ENCODE measurements at regions not wholly inside any gene's neighbourhood (a gene's known extent, or its start where the extent isn't known, plus 50 kb on each side); places are given as distances from the start of the nearest gene placed in this dataset.

DNA sequence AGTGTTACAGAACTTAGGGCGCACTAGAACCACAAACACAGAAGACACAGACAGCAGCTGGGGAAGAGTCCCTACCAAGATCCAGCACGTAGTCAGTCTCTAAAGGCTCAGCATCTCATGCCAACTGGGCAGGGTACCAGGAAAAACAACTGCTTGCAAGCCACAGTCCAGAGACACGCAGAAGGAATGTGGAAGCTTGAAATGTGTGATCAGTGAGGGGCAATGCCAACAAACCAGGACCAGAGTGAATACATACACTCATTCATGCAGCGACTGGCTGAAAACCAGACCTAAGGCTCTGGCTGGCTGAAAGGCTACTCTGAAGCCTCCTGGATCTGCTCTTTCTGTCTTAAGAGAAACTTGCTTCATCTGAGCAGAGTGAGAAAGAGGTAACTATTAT, 1484.8 kb downstream of the EFNB2 start:
- Histone ChIP-seq H3K36me3 (replicated peaks in 1 of 2) (no peaks in the 10 kb centered on the region), H3K27ac (no peak overlapping the region), H3K27me3 (no peaks in the 10 kb centered on the region), H3K4me3 (no peak overlapping the region), H3K9me3 (replicated peaks in 1 of 3) (no peaks in the 10 kb centered on the region), H3K4me1 (replicated peaks in 1 of 2) (no peaks in the 10 kb centered on the region)
- no peak for TF ChIP-seq POLR2A (IDR thresholded peaks at IDR 0.05)
- TF ChIP-seq, protein P1, sequence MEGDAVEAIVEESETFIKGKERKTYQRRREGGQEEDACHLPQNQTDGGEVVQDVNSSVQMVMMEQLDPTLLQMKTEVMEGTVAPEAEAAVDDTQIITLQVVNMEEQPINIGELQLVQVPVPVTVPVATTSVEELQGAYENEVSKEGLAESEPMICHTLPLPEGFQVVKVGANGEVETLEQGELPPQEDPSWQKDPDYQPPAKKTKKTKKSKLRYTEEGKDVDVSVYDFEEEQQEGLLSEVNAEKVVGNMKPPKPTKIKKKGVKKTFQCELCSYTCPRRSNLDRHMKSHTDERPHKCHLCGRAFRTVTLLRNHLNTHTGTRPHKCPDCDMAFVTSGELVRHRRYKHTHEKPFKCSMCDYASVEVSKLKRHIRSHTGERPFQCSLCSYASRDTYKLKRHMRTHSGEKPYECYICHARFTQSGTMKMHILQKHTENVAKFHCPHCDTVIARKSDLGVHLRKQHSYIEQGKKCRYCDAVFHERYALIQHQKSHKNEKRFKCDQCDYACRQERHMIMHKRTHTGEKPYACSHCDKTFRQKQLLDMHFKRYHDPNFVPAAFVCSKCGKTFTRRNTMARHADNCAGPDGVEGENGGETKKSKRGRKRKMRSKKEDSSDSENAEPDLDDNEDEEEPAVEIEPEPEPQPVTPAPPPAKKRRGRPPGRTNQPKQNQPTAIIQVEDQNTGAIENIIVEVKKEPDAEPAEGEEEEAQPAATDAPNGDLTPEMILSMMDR (IDR thresholded peaks at IDR 0.05): no peak
- WGBS, 4 donors: 81 to 85% (median 82%) methylated on average over 4 of the region's 4 CpGs
- intact Hi-C loops (cut with DNase I): no loop called here
- no peak for DNase-seq

DNA sequence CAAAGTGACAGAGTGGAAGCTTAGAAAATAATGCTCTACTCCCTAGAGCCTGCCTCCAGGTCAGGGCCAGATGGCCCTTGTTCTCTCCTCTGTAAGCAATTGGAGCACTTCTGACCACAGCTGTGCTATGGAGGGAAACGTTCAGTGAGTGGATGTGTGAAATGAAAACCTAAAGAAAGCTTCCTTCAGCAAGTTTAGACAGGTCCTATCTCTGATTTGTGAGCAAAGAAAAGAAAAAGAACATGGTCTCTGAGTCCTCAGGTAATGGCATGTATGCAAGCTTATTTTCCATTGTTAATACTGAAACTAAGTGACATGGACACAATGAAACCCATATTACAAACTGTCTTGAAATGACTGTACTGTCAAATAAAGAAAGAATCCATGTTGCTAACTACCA, 1486.8 kb downstream of the EFNB2 start:
- TF ChIP-seq, protein P1 (IDR thresholded peaks at IDR 0.05): no peak
- no peak for TF ChIP-seq POLR2A (IDR thresholded peaks at IDR 0.05)
- 18 to 58% (median 45%) methylated on average over 1 of the region's 1 CpG for WGBS, 4 donors

DNA sequence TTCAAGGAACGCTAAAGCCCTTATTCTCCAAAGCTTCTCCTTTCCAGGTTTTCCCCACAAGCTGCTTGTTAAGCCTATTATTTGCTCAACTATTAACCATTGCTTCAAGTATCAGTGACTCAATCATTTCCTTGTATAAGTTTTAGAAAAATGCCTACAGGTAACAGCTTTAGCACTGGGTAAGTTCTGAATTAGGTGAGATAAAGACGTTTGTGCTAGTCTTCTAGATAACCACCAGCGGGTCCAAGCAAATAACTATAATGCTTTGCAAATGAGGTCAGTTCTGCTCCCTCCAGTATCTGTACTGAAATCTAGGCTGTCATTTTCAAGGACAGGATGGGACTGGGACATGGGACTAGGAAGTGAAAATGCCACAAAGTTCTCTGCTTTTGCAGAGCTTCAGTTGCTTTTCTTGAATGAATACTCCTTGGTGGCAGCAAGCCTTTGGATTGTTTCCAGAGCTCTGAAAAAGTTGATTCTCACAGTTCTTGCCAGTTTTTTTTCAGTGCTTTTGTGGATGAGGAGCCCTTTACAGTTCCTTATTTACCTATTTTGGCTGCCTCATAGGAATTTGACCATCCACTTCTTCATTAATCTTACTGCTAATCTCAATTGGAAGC, 1487.7 kb downstream of the EFNB2 start:
- Histone ChIP-seq H3K36me3 (replicated peaks in 1 of 2) (no peaks in the 10 kb centered on the region), H3K27ac (no peak overlapping the region), H3K4me3 (no peak overlapping the region), H3K9me3 (replicated peaks in 1 of 3) (no peaks in the 10 kb centered on the region), H3K4me1 (replicated peaks in 1 of 2) (no peaks in the 10 kb centered on the region), H3K27me3 (no peaks in the 10 kb centered on the region)
- intact Hi-C loops (cut with DNase I): no loop called here
- no peak for DNase-seq
- 44 to 60% (median 50%) methylated on average over 3 of the region's 3 CpGs for WGBS, 4 donors
- TF ChIP-seq POLR2A (IDR thresholded peaks at IDR 0.05): no peak
- TF ChIP-seq, protein P1 (IDR thresholded peaks at IDR 0.05): no peak

More for the DNA sequence above, 1486.8 kb downstream of the EFNB2 start:
- no peaks in the 10 kb centered on the region for H3K9me3 ChIP-seq (replicated peaks in 1 of 3)
- H3K27ac ChIP-seq: no peak overlapping the region
- no peaks in the 10 kb centered on the region for H3K36me3 ChIP-seq (replicated peaks in 1 of 2)
- intact Hi-C loops (cut with DNase I): no loop called here
- no peaks in the 10 kb centered on the region for H3K27me3 ChIP-seq
- H3K4me3 ChIP-seq: no peak overlapping the region
- DNase-seq: no peak
- no peaks in the 10 kb centered on the region for H3K4me1 ChIP-seq (replicated peaks in 1 of 2)

DNA sequence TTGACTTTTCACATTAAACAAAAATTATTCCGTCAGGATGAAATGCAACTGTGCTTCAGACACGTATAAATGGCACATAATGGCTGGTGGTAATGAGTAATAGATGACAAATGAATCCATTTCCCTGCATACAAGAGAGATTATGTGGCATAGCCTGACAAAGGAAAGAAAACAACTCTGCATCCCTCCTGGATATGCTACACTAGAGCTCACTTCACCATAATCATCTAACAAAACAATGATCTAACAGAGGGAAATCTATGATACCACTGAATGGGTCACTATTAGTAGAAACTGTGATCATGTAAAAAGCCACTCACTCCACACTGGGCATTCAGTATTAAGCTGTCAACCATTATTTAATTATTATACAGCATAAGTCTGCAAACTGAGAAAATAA, 1498.4 kb downstream of the EFNB2 start:
- 87 to 94% (median 88%) methylated on average over 2 of the region's 2 CpGs for WGBS, 4 donors
- no peaks in the 10 kb centered on the region for H3K9me3 ChIP-seq (replicated peaks in 1 of 3)
- no peaks in the 10 kb centered on the region for H3K27me3 ChIP-seq
- intact Hi-C loops (cut with DNase I): no loop called here
- no peak overlapping the region for H3K27ac ChIP-seq
- no peaks in the 10 kb centered on the region for H3K36me3 ChIP-seq (replicated peaks in 1 of 2)
- no peak overlapping the region for H3K4me3 ChIP-seq
- no peak for TF ChIP-seq POLR2A (IDR thresholded peaks at IDR 0.05)
- TF ChIP-seq, protein P1 (IDR thresholded peaks at IDR 0.05): no peak
- no peak for DNase-seq
- no peaks in the 10 kb centered on the region for H3K4me1 ChIP-seq (replicated peaks in 1 of 2)
